Skeletal muscle satellite cell (primary cell): ENCODE measurements at regions not wholly inside any gene's neighbourhood (a gene's known extent, or its start where the extent isn't known, plus 50 kb on each side); places are given as distances from the start of the nearest gene placed in this dataset.
"Not testable (repeated sequence)": the region's sequence is repeated elsewhere in the genome, so short reads cannot be mapped to it uniquely, and the experiment has no call there.

ENCODE experiments used
- H3K27me3 ChIP-seq: 2 replicates; pipeline ENCODE4 v1.7.0; 2013; ENCODE audit warnings: low read length; ENCODE audit not compliant: control insufficient read depth, insufficient read depth
- H3K36me3 ChIP-seq: 2 replicates; pipeline ENCODE4 v1.7.0; 2013; ENCODE audit warnings: mild to moderate bottlenecking, control low read depth, low read length; ENCODE audit not compliant: insufficient read depth
- H3K4me1 ChIP-seq: 2 replicates; pipeline ENCODE4 v1.7.0; 2013; ENCODE audit warnings: low read length; ENCODE audit not compliant: control insufficient read depth, insufficient read depth
- H3K4me2 ChIP-seq: 2 replicates; pipeline ENCODE4 v1.7.0; 2013; ENCODE audit warnings: mild to moderate bottlenecking, low read length
- H3K4me3 ChIP-seq: 2 replicates; pipeline ENCODE4 v1.7.0; 2013; ENCODE audit warnings: low read length
- H3K9ac ChIP-seq: 2 replicates; pipeline ENCODE4 v1.7.0; 2013; ENCODE audit warnings: mild to moderate bottlenecking, low read depth, low read length, moderate library complexity
- H3K9me3 ChIP-seq: replicated peaks from 2 replicates; pipeline ENCODE4 v1.7.0; 2013; ENCODE audit warnings: mild to moderate bottlenecking, control low read depth, low read length

DNA sequence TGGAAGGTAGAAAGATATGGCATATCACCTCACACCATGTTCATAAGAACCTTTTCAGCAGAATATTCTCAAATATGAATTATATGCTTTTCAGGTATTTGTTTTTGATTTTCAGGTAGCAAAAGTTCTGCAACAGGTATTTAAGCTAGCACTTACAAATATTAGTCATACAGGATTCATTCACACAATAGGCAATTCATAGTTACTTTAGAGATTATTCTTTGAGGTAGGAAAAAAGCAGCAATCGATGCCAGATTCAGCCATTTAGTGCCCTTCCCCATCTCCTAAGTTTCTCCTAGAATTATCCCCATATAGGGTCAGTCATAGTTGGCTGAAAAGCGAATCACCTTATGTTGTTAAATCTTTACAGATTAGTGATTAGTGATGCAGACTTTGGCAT lies 177.4 kb upstream of the MMADHC start:
- Histone ChIP-seq H3K9me3 (no peaks in the 10 kb centered on the region), H3K36me3 (no peaks in the 10 kb centered on the region), H3K4me1 (peaks cover 29% of the 10 kb centered on the region), H3K4me3 (no peak overlapping the region), H3K27me3 (no peaks in the 10 kb centered on the region), H3K9ac (no peak overlapping the region), H3K4me2 (no peak overlapping the region)

DNA sequence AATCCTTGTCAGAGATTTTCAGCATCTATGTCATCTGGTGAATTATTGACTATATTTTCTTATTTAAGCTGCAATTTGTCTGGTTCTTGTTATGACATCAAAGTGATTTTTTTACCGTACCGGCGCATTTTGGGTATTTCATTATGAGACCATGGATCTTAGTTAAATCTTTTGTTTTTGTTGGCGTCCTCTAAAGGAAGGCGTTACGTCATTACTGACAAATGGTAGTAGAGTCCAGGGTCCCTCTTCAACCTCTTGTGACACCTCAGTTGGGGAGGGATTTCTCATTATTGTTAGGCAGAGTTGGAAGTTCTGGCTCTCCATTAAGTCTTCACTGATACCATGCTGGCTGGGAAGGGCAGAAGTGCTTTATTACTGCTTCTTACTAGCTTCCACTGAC lies 175.8 kb upstream of the MMADHC start:
- Histone ChIP-seq H3K27me3 (no peaks in the 10 kb centered on the region), H3K4me1 (peaks cover 15% of the 10 kb centered on the region), H3K4me3 (no peak overlapping the region), H3K9ac (no peak overlapping the region), H3K36me3 (no peaks in the 10 kb centered on the region), H3K9me3 (no peaks in the 10 kb centered on the region), H3K4me2 (no peak overlapping the region)

DNA sequence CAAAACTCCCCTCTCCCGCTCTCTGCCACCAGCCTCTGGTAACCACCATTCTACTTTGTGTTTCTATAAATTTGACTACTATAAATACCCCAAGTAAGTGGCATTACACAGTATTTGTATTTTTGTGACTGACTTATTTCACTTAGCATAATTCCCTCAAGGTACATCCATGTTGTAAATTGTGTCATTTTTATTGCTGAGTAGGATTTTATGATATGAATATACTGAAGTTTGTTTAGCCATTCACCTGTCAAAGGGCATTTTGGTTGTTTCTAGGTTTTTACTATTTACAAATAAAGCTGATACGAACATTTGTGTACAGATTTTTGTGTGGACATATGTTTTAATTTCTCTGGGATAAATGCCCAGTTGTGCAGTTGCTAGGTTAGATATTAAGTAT lies 174.0 kb upstream of the MMADHC start:
- no peaks in the 10 kb centered on the region for H3K27me3 ChIP-seq
- no peaks in the 10 kb centered on the region for H3K9me3 ChIP-seq
- H3K4me1 ChIP-seq, result no peaks in the 10 kb centered on the region
- no peak overlapping the region for H3K4me2 ChIP-seq
- H3K4me3 ChIP-seq, result no peak overlapping the region
- H3K36me3 ChIP-seq, result no peaks in the 10 kb centered on the region
- H3K9ac ChIP-seq, result no peak overlapping the region

DNA sequence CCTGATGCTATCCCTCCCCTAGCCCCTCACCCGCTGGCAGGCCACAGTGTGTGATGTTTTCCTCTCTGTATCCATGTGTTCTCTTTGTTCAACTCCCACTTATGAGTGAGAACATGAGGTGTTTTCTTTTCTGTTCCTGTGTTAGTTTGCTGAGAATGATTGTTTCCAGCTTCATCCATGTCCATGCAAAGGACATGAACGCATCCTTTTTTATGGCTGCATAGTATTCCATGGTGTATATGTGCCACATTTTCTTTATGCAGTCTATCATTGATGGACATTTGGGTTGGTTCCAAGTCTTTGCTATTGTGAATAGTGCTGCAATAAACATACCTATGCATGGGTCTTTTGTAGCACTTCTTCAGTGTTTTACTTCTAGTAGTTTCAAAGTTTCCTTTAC lies 171.8 kb upstream of the MMADHC start:
- H3K36me3 ChIP-seq, H3K9ac ChIP-seq, H3K27me3 ChIP-seq, H3K4me3 ChIP-seq, H3K4me1 ChIP-seq, H3K4me2 ChIP-seq, H3K9me3 ChIP-seq: not testable (repeated sequence)

DNA sequence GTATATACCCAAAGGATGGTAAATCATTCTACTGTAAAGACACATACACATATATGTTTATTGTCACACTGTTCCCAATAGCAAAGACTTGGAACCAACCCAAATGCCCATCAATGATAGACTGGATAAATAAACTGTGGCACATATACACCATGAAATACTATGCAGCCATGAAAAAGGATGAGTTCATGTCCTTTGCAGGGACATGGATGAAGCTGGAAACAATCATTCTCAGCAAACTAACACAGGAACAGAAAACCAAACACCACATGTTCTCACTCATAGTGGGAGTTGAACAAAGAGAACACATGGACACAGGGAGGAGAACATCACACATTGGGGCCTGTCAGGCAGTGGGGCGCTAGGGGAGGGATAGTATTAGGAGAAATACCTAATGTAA lies 167.1 kb upstream of the MMADHC start:
- not testable (repeated sequence) for H3K4me3 ChIP-seq, H3K4me1 ChIP-seq, H3K36me3 ChIP-seq, H3K9me3 ChIP-seq, H3K9ac ChIP-seq, H3K27me3 ChIP-seq, H3K4me2 ChIP-seq

DNA sequence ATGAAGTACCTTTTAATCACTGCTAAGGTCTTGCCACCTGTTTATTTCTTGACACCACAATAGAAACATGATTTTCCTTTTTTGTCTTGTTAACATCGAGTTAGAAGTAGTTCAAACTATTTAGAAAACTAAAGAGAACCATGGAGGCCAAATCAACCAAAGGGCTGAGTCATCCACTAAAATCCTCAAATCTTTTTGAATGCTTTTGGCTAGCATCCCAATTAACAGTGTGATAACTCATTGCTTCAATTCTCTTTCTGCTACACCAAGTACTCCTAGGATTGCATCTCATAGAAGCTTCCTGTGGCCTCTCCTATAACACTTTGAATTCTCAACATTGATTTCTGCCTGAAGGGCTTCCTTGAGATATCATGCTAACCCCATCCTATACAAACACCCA lies 159.9 kb upstream of the MMADHC start:
- no peaks in the 10 kb centered on the region for H3K27me3 ChIP-seq

DNA sequence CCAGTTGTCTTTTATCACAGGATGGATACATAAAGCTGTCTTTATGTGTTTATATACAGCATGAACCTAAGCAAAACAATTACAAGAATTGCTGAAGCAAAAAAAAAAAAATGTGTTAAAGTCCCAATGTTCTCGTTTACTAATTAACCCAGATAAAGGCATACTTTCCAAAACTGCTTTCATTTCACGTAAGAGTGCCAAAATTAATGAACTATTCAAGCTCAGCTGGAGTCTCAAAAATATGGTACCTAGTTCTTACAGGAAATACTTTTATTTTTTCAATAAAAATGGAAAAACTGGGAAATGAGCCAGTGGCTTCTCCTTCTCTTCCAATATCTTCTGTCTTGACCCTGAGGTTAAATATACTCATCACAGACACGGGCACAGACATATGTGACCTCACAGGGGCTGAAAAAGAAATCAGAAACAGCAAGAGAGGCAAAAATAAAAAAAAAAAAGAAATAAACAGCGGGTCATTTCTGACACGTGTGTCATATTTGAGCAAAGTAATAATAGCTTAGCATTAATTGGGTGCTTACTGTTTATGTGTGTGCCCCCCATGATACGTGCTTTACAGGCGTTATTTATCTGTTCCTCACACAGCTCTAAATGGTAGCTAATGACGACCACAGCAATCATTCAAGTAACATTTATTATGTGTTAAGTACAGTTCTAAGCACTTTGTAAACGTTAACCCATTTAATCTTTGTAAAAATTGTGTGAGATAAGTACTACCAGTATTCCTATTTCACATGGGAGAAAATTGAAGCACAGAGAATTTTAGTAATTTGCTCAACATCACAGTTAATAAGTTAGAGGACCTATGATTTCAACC lies 158.0 kb upstream of the MMADHC start:
- peaks cover 46% of the 10 kb centered on the region for H3K4me1 ChIP-seq
- no peaks in the 10 kb centered on the region for H3K27me3 ChIP-seq
- no peak overlapping the region for H3K4me3 ChIP-seq
- no peaks in the 10 kb centered on the region for H3K9me3 ChIP-seq
- peak overlapping the region; percentile 57 for H3K9ac ChIP-seq
- H3K4me2 ChIP-seq, result peak overlapping the region; percentile 58
- no peaks in the 10 kb centered on the region for H3K36me3 ChIP-seq

More for the DNA sequence above, 159.9 kb upstream of the MMADHC start:
- Histone ChIP-seq H3K9me3 (no peaks in the 10 kb centered on the region), H3K9ac (no peak overlapping the region), H3K36me3 (no peaks in the 10 kb centered on the region), H3K4me1 (peaks cover 30% of the 10 kb centered on the region), H3K4me3 (no peak overlapping the region), H3K4me2 (no peak overlapping the region)

DNA sequence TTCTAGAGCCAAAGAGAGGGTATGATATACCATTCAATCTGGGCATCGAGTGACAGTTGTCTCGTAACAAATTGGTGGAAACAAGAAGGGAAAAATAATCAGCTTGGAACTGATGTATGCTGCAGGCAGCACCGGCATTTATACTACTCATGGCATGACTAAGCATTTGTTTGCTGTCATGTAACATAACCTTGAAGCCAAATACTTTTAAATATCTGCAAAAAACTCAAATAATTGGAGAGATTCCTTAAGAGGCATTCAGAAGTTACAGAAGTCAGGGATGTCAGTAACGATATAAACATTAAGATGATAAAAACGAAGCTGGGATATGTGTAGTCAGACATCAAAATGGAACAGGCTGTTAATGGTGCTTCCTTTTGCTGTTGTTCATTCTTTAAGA lies 157.3 kb upstream of the MMADHC start:
- no peak overlapping the region for H3K4me3 ChIP-seq
- peak overlapping the region; percentile 57 for H3K9ac ChIP-seq
- peak overlapping the region; percentile 58 for H3K4me2 ChIP-seq
- no peaks in the 10 kb centered on the region for H3K9me3 ChIP-seq
- H3K36me3 ChIP-seq, result no peaks in the 10 kb centered on the region
- H3K27me3 ChIP-seq, result no peaks in the 10 kb centered on the region
- H3K4me1 ChIP-seq, result peaks cover 49% of the 10 kb centered on the region

DNA sequence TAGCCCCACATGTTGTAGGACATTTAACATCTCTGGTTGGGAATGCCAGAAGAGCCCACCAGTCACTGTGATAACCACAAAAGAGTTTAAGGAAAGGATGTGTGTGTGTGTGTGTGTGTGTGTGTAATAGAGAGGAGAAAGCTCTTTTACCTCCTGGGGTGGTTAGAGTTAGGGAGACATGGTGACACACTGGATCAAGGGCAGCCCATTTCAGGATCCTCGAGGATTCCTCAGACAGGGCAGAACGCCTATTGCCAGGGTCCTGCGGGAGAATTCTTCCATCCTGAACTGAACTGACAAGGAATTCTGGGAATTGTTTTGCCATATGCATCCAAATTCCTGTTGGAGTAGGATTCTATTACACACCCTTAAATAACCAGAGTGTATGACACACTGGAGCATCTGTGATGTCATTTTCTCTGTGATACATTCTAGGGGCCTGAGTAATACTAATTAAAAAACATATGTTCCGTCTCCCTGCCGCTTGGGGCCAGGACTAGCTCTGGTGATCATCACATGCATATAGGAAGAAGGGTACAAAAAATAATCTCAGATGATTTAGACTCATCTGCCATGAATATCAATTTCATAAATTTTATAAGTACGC lies 156.4 kb upstream of the MMADHC start:
- peak overlapping the region; percentile 57 for H3K9ac ChIP-seq
- H3K27me3 ChIP-seq, result no peaks in the 10 kb centered on the region
- peak overlapping the region; percentile 58 for H3K4me2 ChIP-seq
- no peaks in the 10 kb centered on the region for H3K9me3 ChIP-seq
- H3K36me3 ChIP-seq, result no peaks in the 10 kb centered on the region
- H3K4me3 ChIP-seq, result no peak overlapping the region
- H3K4me1 ChIP-seq, result peaks cover 58% of the 10 kb centered on the region

DNA sequence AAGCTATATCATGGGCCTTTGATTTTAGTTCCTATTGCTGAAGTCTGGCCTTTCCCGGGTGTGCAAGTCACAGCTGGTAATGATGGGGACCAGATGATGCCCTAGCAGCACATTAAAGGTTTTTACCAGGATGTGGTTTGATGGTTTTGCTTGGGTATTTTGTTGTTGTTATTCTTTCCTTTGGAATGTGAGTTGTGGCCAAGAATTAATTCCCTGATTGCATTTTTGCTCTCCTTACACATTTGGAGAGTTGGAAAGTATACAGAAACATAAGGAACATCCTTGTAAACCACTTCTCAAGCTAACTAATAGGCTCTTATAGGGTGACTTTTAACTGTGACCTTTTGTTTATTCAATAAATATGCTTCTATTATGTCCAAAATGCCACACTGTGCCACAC lies 154.1 kb upstream of the MMADHC start:
- H3K9ac ChIP-seq, result no peak overlapping the region
- no peaks in the 10 kb centered on the region for H3K9me3 ChIP-seq
- peaks cover 62% of the 10 kb centered on the region for H3K4me1 ChIP-seq
- no peaks in the 10 kb centered on the region for H3K27me3 ChIP-seq
- H3K4me2 ChIP-seq, result peak overlapping the region; percentile 35
- H3K4me3 ChIP-seq, result no peak overlapping the region
- H3K36me3 ChIP-seq, result no peaks in the 10 kb centered on the region

DNA sequence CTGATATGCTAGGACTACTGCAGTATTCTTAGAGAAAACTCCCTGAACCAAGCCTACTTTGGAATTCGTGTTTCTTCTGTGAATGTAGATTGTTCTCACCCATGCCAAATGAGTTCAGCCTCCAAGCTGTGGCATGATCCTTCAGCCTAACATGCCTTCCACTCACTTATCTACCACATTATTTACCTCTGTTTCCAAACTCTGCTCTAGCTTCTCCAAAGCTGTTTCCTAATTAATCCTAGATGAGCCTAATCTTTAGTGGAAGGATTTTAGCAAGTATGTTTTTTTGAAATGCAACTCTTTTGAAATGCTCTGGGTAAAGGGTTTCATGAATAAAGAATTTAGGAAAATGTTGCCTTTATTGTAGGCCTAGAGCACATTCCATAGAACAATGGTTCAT lies 152.9 kb upstream of the MMADHC start:
- Histone ChIP-seq H3K4me2 (no peak overlapping the region), H3K36me3 (no peaks in the 10 kb centered on the region), H3K27me3 (no peaks in the 10 kb centered on the region), H3K4me3 (no peak overlapping the region), H3K9ac (no peak overlapping the region), H3K9me3 (no peaks in the 10 kb centered on the region), H3K4me1 (peaks cover 60% of the 10 kb centered on the region)

DNA sequence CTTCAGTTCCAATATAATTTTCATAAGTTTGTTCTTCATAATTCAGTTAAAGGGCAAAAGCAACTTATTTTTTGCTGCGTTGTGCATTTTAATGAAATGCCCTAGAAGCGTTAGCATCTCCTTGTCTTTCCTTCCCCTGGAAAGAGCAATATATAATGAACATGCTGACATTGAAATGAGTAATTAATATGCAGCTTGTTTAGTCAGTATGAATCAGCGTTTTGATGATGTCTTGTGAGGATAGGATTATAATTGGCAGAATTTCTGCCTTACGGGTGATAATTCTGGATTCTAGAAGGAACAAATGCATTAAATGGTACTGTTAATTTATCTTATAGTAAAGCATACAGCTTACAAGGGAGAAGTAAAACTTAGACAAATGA lies 152.3 kb upstream of the MMADHC start:
- Histone ChIP-seq H3K4me2 (no peak overlapping the region), H3K9ac (no peak overlapping the region), H3K36me3 (no peaks in the 10 kb centered on the region), H3K4me3 (no peak overlapping the region), H3K27me3 (no peaks in the 10 kb centered on the region), H3K9me3 (no peaks in the 10 kb centered on the region), H3K4me1 (peaks cover 54% of the 10 kb centered on the region)
